Thyroid gland (tissue), 4 donors: ENCODE measurements at regions not wholly inside any gene's neighbourhood (a gene's known extent, or its start where the extent isn't known, plus 50 kb on each side); places are given as distances from the start of the nearest gene placed in this dataset.

Source experiments
- DNase-seq, 2 donors: peaks; one replicate each; pipeline ENCODE4 v3.0.0-alpha.2; 2019
- H3K27ac ChIP-seq, 3 donors: fragments of 200-600 bp; sonication (generic); 1 replicate in 2 of 3; 2 replicates in 1 of 3; pipeline ENCODE4 v1.5.1; 2016 to 2019; ENCODE audit warnings: mild to moderate bottlenecking in 1 of 3, moderate library complexity in 1 of 3
- H3K27me3 ChIP-seq: fragments of 200-600 bp; sonication (generic); one replicate; pipeline ENCODE4 v1.5.1; 2019
- H3K36me3 ChIP-seq, 2 donors: fragments of 200-600 bp; sonication (generic); one replicate each; pipeline ENCODE4 v1.5.1; 2016 to 2019
- H3K4me1 ChIP-seq, 2 donors: fragments of 200-600 bp; sonication (generic); one replicate each; pipeline ENCODE4 v1.5.1; 2017 to 2019
- H3K4me3 ChIP-seq, 3 donors: fragments of 200-600 bp; sonication (generic); replicated peaks in 1 of 3; 1 replicate in 2 of 3; 2 replicates in 1 of 3; pipeline ENCODE4 v1.5.1; 2016; ENCODE audit warnings: mild to moderate bottlenecking in 1 of 3
- H3K9me3 ChIP-seq: fragments of 200-600 bp; sonication (generic); one replicate; pipeline ENCODE4 v1.5.1; 2017
- CTCF ChIP-seq, 6 experiments: fragments of 200-600 bp in 3 of 6; fragments of 450-650 bp in 3 of 6; sonication (generic) in 3 of 6; IDR thresholded peaks; one replicate each; pipeline ENCODE4 v1.5.1; 2016 to 2019; ENCODE audit warnings: antibody characterized with exemption in 6 of 6, mild to moderate bottlenecking in 2 of 6, inconsistent platforms in 1 of 6, moderate library complexity in 1 of 6
- POLR2A ChIP-seq, 2 donors: fragments of 450-650 bp; IDR thresholded peaks; one replicate each; pipeline ENCODE4 v1.6.1; 2017; ENCODE audit warnings: antibody characterized with exemption in 2 of 2, mild to moderate bottlenecking in 2 of 2, moderate library complexity in 1 of 2
- WGBS, 2 donors: methylation state at CpG; one replicate each; pipeline ENCODE4 v1.1.5; 2017; 5-methylcytosine and 5-hydroxymethylcytosine counted together
- intact Hi-C: fragments of 100-400 bp; cut with DNase I; formaldehyde crosslinking; loops from one replicate; pipeline ENCODE4 v1.15.1; 2023

DNA sequence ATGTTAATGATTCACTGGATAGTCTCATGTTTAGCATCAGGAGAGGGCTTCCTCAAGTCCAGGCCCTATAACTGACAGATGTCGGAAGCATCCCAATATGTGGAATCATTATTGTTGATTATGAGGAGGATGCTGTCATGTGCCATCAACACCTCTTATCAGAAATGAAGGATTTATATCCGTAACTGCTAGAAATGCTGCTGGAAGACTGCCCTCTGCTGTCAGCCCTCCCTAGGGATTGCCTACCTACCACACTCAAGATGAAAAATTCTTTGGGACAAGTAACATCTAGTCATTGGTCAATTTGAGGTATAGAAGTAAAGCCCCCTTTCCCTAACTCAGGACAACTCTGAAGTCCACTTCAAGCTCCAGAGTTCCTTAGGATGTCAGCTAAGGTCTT, 1166.5 kb upstream of the NXPH2 start:
- TF ChIP-seq CTCF (IDR thresholded peaks at IDR 0.05) (no peak), POLR2A (IDR thresholded peaks at IDR 0.05) (no peak)
- Histone ChIP-seq H3K4me3 (no peak overlapping the region), H3K27ac (no peak overlapping the region), H3K4me1 (no peaks in the 10 kb centered on the region), H3K9me3 (no peaks in the 10 kb centered on the region), H3K27me3 (no peaks in the 10 kb centered on the region), H3K36me3 (no peaks in the 10 kb centered on the region)
- DNase-seq: no peak
- 87% methylated on average over 2 of the region's 2 CpGs for WGBS, 2 donors
- intact Hi-C loops: no loop called here

GRCh38 chr2:139940686-139941085, 1160.5 kb upstream of the NXPH2 start:
- Histone ChIP-seq H3K9me3 (no peaks in the 10 kb centered on the region), H3K27ac (no peak overlapping the region), H3K4me1 (no peaks in the 10 kb centered on the region), H3K4me3 (no peak overlapping the region), H3K36me3 (no peaks in the 10 kb centered on the region), H3K27me3 (no peaks in the 10 kb centered on the region)
- intact Hi-C loops: no loop called here
- no peak for DNase-seq
- WGBS, 2 donors: 91 to 100% methylated on average over 1 of the region's 1 CpG
- no peak for TF ChIP-seq CTCF (IDR thresholded peaks at IDR 0.05)
- no peak for TF ChIP-seq POLR2A (IDR thresholded peaks at IDR 0.05)

- 10 to 15% methylated on average over 1 of the region's 1 CpG for WGBS, 2 donors
Measured at GRCh38 chr2:139925903-139926302, 1145.7 kb upstream of the NXPH2 start.

DNA sequence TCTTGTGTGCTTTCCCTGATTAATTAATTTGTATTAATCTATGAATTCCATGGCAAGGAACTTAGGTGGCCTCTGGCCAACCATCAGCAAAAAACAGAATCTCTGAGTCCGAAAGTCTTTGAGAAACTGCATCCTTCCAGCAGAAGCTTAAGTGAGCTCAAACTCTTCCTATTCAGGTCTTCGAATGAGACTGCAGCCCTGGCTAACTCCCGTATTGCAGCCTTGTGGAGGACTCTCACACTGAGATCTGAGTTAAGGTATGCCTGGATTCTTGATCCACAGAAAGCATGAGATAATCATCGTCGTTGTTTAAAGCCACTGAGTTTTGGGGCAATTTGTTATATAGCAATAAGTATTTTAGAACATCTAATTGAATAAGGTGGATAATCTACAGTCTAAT, 1143.9 kb upstream of the NXPH2 start:
- H3K4me3 ChIP-seq: no peak overlapping the region
- intact Hi-C loops: no loop called here
- 67% methylated on average over 5 of the region's 5 CpGs for WGBS, 2 donors
- no peaks in the 10 kb centered on the region for H3K36me3 ChIP-seq
- no peak for DNase-seq
- no peaks in the 10 kb centered on the region for H3K4me1 ChIP-seq
- TF ChIP-seq CTCF (IDR thresholded peaks at IDR 0.05) (no peak), POLR2A (IDR thresholded peaks at IDR 0.05) (no peak)
- no peaks in the 10 kb centered on the region for H3K9me3 ChIP-seq
- H3K27me3 ChIP-seq: no peaks in the 10 kb centered on the region
- H3K27ac ChIP-seq: no peak overlapping the region

More at GRCh38 chr2:139925903-139926302, 1145.7 kb upstream of the NXPH2 start:
- Histone ChIP-seq H3K9me3 (no peaks in the 10 kb centered on the region), H3K27ac (no peak overlapping the region), H3K4me1 (no peaks in the 10 kb centered on the region), H3K27me3 (no peaks in the 10 kb centered on the region), H3K36me3 (no peaks in the 10 kb centered on the region), H3K4me3 (no peak overlapping the region)
- intact Hi-C loops: no loop called here
- no peak for TF ChIP-seq POLR2A (IDR thresholded peaks at IDR 0.05)
- TF ChIP-seq CTCF (IDR thresholded peaks at IDR 0.05): no peak
- DNase-seq: no peak

DNA sequence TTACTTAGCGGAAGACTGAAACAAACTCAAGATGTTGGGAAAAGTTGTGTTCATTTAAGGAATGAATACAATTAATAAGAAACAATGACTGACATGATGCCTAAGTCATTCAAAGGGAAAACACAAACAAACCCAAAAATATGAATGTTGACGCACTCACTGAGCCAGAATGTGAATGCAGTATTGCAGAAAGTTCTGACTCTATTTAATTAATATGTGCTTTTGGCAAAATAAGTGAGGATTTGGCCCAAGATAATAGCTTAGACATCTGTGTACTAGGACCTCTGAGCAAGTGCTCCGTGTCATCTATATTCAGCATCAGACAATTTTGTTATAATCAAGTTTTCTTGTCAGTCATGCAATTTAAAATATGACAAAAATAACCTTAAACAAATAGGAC, 1138.8 kb upstream of the NXPH2 start:
- H3K27me3 ChIP-seq: no peaks in the 10 kb centered on the region
- DNase-seq: no peak
- no peak for TF ChIP-seq CTCF (IDR thresholded peaks at IDR 0.05)
- no peak for TF ChIP-seq POLR2A (IDR thresholded peaks at IDR 0.05)
- no peak overlapping the region for H3K27ac ChIP-seq
- no peaks in the 10 kb centered on the region for H3K4me1 ChIP-seq
- intact Hi-C loops: no loop called here
- 91 to 93% methylated on average over 3 of the region's 3 CpGs for WGBS, 2 donors
- H3K9me3 ChIP-seq: no peaks in the 10 kb centered on the region
- no peak overlapping the region for H3K4me3 ChIP-seq
- H3K36me3 ChIP-seq: no peaks in the 10 kb centered on the region
